Right lung (tissue), 2 donors: ENCODE measurements at regions not wholly inside any gene's neighbourhood (a gene's known extent, or its start where the extent isn't known, plus 50 kb on each side); places are given as distances from the start of the nearest gene placed in this dataset.
A peak's percentile ranks its signal among the peaks of the same experiment; 100 is the strongest.
"Not testable (repeated sequence)": the region's sequence is repeated elsewhere in the genome, so short reads cannot be mapped to it uniquely, and the experiment has no call there.

ENCODE experiments used
- DNase-seq, 2 donors: peaks; one replicate each; pipeline ENCODE4 v3.0.0-alpha.2; 2013

DNA sequence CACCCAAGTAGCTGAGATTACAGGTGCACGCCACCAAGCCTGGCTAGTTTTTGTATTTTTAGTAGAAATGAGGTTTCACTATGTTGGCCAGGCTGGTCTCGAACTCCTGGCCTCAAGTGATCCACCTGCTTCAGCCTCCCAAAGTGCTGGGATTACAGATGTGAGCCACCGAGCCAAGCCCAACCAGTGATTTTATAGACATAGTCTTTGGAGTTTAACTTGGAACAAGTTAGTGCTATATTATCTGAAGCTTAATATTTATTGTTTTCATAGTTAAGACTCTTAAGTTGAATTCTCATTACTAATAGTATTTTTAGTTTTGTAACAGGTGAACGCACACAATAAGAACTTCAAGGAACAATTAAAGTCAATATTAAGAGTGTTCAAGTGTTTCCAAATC, 122.1 kb downstream of the SPAG6 start:
- not testable (repeated sequence) for DNase-seq

DNA sequence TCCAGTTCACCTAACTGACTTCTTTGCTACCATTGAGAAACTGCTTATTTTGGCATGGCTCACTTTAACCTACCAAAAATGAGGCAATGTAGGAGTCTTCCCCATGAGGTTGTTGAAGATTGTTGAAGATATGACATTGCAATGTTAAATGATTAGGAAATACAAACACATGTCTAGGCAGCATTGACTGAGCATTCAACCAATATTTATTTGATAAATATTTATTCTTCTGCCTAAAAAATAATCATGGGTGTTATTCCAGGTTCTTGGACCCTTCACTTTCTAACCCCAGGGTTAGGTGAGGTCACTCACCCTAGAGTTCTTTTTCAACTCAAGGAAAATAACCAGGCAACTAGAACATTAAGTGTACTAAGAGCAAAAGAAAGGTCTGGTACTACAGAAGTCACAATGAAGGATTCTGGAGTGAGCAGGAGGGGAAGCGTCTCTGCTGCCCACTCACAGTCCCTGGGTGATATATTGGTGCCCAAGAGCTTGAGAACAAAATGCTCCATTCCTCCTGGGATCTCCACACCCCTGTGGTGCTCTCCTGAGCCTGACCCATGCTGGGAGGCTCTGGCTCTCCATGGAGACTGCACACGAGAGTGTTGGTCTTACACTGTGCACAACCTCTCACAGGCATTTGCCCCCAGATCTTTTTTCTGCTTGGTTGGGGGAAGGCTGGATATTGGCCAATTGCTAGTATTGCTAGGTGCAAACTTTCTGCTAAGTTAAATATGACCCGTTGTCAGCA, 123.4 kb downstream of the SPAG6 start:
- no peak for DNase-seq

DNA sequence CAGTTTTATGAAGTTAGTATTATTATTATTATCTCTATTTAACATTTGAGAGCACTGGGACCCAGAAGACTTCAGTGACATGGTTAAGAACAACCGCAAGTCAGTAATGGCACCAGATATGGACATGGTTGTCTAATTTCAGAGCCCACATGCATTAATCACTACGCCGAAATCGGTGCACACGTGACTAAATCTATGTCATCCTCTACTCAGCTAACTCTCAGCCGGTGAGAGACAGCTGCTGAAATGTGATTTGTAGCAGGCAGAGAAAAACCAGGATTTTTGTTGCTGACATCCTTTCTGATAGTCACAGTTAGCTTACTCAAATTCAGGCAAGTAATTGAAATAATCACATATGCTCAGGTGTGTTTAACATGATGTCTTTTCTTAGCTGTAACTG, 127.7 kb downstream of the SPAG6 start:
- no peak for DNase-seq

DNA sequence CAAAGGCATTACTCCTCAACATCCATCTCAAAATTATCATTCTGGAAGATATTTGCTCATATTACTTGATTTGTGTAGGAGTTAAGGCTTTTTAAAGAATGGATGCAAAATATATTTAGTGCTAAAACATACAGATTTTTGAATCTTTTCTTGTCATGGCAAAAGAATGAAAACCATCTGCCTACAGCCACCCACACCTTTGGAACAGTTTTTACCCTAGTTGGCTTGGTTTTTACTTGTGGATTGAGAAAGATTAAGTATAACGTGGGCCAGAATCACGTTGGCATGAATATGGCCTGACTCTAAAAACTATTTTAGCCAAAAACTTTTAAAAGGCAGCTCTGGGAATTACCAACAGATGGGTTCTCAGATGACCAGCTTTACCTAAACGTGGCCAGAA, 128.2 kb downstream of the SPAG6 start:
- DNase-seq = no peak

DNA sequence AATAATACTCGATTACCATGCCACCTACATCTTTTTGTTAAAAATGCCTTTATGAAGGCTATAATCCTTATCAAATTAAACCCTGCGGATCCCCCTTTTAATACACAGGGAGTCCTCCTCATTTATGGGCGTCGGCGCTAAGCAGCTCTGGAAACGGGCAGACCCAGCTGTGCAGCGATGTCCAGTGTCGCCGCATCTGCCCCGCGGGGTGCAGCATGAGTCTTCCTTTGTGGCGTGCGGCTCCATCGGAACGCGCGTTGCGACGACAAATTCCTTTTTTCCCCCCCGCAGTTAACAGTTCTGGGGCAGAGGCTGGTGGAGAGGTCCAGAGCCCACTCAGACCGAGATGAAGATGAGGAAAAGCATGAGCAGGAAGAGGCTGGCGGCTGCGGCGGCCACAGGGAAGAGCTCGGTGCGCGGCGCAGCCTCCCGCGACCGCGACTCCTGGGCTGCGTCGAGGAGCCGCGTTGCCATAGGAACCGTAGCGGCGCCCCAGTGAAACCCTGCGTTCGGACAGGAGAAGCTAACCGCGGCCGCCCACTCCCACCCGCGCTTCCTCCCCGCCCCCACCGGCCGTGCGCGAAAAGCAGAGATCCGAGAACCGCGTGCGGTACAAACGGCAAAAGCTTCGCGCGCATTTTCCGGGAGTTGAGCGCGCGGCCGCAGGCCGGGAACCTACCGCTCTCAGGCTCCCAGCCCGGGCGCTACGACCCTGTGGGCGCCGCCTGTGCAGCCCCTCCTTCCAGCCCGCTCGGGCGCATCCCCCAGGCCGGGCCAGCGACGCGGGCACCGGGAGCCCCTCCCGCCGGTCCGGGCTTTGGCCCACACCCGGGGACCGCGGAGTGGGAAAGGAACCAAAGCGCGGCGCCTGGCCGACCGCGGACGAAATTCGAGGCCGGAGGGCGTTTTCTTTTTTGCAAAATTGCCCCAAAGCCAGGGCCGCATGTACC, 130.6 kb downstream of the SPAG6 start:
- peak; percentile 29 to 36 for DNase-seq

DNA sequence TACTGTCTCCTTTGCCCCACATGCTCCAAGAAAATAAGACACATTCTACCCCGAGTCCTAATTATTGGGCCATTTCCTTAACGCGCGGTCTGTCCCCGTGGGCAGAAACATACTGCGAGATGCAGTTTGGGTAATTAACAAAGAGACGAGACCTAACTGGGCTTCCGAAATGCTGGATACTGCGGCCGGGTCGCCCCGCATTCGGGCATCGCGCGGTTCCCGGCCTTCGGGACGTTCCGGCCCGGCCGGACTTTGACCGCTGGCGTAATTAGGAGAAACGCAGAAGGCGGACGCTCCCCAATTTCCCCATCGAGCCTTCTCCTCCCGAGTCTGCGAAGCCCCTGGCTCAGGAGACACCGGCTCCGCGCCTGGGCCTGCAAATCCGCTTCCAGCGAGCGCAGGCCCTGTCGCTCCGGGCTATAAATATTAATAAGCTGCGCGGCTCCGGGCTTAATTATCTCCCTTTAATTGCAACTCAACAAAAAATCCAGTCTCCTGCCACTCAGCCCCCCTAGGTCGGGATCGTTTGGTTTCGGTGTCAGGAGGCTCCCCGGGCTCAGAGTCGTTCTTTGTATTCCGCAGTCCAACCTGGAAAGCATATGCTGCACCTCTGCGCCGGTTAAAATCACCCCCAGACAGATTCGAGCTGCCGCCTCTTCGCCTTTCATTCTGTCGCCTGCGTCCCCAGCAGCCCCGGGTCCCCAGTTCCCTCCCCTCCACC, 131.5 kb downstream of the SPAG6 start:
- peak; percentile 25 to 29 for DNase-seq

DNA sequence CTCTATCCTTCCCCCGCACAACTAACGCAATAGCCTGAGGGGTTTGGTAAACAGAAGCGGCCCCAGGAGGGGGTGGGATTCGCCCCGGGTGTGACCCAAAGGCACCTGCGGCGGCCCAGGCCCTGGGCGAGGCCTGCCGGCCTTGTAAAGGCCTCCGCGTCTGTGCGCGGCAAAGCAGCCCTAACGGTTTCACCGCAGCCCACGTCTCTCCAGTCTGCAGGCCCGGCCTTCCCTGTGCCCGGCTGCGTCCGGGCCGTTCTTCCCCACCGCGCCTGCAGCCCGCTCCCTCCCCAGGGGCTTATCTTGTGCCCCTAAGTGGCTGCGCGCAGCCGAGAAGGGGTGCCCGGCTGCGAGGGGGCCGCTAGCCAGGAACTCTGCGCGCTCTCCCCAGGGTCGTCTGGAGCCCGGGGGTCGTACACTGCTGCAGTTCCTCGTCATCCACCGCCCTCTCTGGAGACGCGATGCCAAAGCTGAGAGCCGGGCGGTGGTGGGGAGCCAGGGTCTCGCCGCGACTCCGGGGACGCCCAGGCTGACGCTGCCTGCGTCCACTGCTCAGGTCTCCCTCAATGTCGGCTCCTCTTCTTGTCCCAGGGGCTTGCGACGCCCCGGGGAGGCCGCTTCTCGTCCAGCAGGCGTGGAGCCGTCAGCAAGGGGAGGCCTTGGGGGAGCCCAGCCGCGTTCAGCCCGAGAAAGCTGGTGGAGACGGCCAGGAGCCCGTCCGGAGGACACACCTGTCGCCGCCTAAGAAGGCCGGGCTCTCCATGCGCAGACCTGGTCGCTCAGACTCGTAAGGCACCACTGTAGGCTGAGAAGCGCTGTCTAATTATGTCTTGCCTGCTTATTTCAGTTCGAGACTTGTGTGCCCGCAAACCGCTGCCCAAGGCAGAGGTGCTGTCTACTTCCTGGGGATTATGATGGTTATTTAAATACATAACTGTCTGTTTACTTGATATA, 132.3 kb downstream of the SPAG6 start:
- peak in 1 of 2 donors; percentile 13 for DNase-seq

DNA sequence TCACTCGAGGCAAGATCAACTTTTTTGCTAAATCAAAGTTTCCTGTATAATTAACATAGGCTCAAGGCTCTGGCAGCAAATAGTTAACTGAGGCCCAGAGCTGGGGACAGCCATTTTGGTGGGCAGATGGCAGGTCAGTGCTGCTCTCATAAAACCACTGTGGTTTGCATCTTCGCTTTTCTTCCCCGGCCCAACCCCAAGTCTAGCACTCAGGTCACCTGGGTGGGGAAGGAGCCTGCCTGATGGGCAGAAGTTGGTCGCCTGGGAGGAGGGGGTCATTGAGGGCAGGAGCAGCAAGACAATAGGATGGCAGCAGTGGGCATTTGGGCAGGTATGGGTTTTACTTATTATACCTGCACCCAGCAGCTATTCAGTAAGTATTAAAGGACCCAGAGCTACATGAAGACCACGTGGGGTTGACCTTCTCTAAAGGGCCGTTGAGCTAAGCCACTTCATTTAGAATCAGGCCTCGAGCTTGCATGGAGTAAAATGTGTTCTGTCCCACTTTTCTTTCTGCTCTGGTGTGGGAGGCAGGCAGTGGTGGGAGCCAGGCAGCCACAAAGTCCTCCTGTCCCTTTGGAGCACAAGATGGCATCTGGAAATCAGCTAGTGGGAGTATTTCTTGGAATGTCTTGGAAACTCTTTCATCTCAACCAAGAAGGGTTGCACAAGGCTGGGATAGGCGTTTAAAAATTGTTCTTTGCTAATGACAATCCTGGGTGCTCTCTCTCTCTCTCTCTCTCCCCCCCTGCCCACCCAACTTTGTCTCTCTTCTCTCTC, 133.4 kb downstream of the SPAG6 start:
- DNase-seq = no peak

DNA sequence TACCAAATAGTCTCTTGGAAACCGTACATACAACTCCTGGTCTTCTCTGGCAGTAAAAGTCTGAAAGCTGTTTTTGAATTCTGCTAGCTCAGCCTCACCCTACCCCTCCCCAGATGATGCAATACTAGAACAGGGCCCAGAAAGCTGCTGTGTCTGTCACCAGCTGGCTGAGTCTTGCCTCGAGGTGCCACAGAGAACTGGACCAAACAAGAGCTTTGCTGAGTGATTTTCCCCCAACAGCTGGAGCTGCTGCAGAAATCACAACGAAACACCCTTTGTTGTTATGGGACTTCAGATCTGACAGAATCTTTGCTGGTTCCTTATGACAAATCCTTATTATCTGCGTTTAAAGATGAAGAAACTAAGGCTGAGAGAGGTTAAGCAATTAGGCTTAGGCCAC, 134.1 kb downstream of the SPAG6 start:
- peak; percentile 45 to 52 for DNase-seq

DNA sequence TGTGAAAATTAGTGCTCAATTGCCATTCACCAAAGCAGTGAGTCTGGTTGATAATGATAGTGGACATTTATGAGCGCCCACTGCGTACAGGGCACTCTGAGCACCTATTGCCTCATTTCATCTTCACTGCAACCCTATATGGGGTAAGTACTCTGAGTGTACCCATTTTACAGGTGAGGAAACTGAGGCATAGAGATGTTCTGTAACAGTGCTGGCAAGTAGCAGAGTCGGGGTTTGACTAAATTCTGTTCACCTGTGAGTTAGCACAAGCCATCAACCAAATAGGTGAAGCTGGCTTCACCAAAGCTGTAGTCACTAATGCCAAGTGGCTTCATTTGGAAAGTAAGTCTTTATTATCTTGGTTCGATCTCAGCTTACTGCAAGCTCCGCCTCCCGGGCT, 135.8 kb downstream of the SPAG6 start:
- no peak for DNase-seq

DNA sequence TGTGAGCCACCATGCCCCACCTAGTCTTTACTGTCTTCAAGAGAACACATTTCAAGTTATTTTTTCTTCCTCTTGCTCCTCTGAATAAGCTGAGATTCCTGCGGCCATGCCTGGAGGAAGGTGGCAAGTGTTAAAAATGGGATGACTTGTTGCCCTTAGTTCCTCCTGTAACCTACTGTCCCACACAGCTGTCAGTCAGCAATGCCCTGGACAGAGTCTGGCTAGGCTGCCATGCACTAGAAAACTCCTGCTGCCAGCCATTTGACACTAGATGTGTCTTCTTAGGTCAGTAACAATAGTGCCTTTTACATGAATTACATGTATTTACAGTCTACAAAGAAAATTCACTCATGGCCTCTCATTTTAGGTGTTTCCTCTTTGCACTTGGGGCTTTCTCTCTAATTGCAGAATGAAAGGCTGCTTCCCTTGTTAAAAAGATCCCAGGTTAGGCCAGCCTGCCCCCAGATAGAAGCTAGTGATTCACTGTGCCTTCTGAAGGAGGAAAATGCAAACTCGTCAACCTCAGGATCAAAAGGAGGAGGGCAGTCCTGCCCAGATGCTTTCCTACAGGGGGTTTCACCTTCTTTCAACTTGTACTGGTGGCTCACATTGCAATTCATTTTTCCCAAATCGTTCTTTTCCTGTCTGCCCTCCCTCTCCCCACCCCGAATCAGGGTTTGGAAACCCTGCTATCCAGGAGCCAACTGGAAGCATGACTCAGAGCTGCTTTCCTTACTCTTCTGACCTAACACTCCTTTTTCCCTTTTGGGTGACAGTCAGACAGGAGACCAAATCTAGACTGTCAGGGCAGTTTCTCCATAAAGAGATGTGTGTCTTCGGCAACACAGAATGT, 136.6 kb downstream of the SPAG6 start:
- no peak for DNase-seq

DNA sequence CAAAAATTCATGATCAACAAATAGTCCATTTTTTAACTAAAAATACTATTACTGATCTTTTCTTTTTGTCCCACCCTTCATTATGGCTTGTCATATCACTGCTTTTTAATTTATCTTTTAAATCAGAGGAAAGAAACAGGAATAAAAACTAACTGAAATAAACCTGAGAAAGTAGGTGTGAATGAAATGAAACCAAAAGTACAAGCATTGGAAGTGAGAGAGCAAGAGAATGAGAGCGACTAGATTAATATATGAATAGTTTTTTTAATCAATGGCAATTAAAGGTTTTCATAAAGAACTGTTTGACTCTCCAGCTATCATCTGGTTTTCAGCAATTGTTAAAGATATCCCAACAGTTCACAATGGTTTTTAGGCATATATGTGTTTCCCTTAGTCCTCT, 137.8 kb downstream of the SPAG6 start:
- DNase-seq = no peak
